Endothelial cell (in vitro differentiated cells): ENCODE measurements at regions not wholly inside any gene's neighbourhood (a gene's known extent, or its start where the extent isn't known, plus 50 kb on each side); places are given as distances from the start of the nearest gene placed in this dataset.
"Not testable (repeated sequence)": the region's sequence is repeated elsewhere in the genome, so short reads cannot be mapped to it uniquely, and the experiment has no call there.

Experiments used
- DNase-seq: peaks from one replicate; pipeline ENCODE4 v3.0.0; 2021; ENCODE audit warnings: low spot score
- H3K27ac Mint-ChIP-seq: one replicate; pipeline ENCODE4 v1.8.0; 2021; ENCODE audit warnings: mixed read lengths, inconsistent platforms; ENCODE audit not compliant: unreplicated experiment
- H3K27me3 Mint-ChIP-seq: one replicate; pipeline ENCODE4 v1.8.0; 2021; ENCODE audit warnings: mild to moderate bottlenecking, moderate library complexity, mixed read lengths, inconsistent platforms; ENCODE audit not compliant: unreplicated experiment
- H3K36me3 Mint-ChIP-seq: one replicate; pipeline ENCODE4 v1.8.0; 2021; ENCODE audit warnings: mild to moderate bottlenecking, low read depth, mixed read lengths, inconsistent platforms; ENCODE audit not compliant: unreplicated experiment
- H3K4me1 Mint-ChIP-seq: one replicate; pipeline ENCODE4 v1.8.0; 2021; ENCODE audit warnings: mild to moderate bottlenecking, mixed read lengths, inconsistent platforms; ENCODE audit not compliant: unreplicated experiment
- H3K4me3 Mint-ChIP-seq: one replicate; pipeline ENCODE4 v1.8.0; 2021; ENCODE audit warnings: mild to moderate bottlenecking, mixed read lengths, inconsistent platforms; ENCODE audit not compliant: unreplicated experiment
- H3K9me3 Mint-ChIP-seq: one replicate; pipeline ENCODE4 v1.8.0; 2021; ENCODE audit warnings: mixed read lengths, inconsistent platforms; ENCODE audit not compliant: unreplicated experiment
- TF ChIP-seq, protein P1 (sequence below): fragments of 200-600 bp; sonication (generic); IDR thresholded peaks from one replicate; pipeline ENCODE4 v1.5.0; 2021; ENCODE audit warnings: antibody characterized with exemption; ENCODE audit not compliant: unreplicated experiment

DNA sequence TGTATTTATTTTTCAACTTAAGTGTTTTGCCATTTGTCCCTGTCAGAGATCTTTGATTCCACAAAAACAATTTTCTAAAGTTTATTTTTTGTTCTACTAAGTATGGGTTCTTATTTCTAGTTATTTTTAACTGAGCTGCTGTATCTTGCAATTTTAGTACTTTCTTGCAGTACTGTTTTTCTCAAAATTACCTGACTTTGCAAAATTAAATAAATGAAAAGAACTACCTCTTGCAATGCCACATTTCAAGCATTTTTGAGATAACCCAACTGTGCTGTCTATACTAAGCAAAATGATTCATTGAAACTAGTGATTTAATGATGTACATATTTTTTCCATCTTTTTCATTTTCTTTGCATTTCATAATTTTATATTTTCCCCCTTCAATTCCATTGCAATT is 71.5 kb upstream of the ADGRL2 start:
- TF ChIP-seq, protein P1, sequence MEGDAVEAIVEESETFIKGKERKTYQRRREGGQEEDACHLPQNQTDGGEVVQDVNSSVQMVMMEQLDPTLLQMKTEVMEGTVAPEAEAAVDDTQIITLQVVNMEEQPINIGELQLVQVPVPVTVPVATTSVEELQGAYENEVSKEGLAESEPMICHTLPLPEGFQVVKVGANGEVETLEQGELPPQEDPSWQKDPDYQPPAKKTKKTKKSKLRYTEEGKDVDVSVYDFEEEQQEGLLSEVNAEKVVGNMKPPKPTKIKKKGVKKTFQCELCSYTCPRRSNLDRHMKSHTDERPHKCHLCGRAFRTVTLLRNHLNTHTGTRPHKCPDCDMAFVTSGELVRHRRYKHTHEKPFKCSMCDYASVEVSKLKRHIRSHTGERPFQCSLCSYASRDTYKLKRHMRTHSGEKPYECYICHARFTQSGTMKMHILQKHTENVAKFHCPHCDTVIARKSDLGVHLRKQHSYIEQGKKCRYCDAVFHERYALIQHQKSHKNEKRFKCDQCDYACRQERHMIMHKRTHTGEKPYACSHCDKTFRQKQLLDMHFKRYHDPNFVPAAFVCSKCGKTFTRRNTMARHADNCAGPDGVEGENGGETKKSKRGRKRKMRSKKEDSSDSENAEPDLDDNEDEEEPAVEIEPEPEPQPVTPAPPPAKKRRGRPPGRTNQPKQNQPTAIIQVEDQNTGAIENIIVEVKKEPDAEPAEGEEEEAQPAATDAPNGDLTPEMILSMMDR: no peak
- Mint-ChIP-seq H3K36me3 (no peaks in the 10 kb centered on the region), H3K9me3 (no peaks in the 10 kb centered on the region), H3K27me3 (no peaks in the 10 kb centered on the region), H3K4me3 (no peak overlapping the region), H3K27ac (no peak overlapping the region), H3K4me1 (no peaks in the 10 kb centered on the region)
- DNase-seq: no peak

DNA sequence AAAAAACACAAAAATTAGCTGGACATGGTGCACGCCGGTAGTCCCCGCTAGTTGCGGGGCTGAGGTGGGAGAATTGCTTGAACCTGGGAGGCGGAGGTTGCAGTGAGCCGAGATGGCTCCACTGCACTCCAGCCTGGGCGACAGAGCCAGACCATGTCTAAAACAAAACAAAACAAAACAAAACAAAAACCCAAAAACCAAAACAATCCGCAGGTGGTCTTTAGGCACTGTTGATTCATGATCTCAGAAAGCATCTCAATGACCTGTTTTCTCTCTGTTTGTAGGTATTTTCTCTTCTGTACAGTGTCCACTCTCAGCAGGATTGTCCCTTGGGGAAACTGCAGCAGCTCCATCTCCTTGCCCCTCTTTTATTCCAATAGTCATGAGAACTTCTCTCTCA is 74.9 kb upstream of the ADGRL2 start:
- no peaks in the 10 kb centered on the region for H3K36me3 Mint-ChIP-seq
- H3K27me3 Mint-ChIP-seq: no peaks in the 10 kb centered on the region
- no peaks in the 10 kb centered on the region for H3K4me1 Mint-ChIP-seq
- no peaks in the 10 kb centered on the region for H3K9me3 Mint-ChIP-seq
- no peak overlapping the region for H3K4me3 Mint-ChIP-seq
- DNase-seq: no peak
- H3K27ac Mint-ChIP-seq: no peak overlapping the region
- TF ChIP-seq, protein P1: no peak

DNA sequence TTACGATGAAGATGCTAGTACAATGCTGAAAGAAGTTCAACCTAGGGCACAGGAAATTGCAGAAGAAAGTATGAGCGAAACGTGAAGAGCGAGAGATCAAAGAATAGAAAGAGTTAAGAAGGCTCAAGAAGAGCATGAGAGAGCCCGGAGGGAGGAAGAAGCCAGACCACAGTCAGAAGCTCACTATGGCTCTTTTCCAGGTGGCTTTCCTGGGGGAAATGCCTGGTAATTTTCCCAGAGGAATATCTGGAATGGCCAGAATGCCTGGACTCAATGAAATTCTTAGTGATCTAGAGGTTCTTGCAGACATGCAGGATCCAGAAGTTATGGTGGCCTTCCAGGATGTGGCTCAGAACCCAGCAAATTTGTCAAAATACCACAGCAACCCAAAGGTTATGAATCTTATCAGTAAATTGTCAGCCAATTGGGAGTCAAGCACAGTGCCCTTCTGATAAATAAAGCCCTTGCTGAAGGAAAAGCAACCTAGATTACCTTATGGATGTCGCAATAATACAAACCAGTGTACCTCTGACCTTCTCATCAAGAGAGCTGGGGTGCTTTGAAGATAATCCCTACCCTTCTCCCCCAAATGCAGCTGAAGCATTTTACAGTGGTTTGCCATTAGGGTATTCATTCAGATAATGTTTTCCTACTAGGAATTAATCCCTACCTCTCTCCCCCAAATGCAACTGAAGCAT is 78.0 kb upstream of the ADGRL2 start:
- H3K4me1 Mint-ChIP-seq, H3K9me3 Mint-ChIP-seq, DNase-seq, H3K27me3 Mint-ChIP-seq, H3K27ac Mint-ChIP-seq, H3K36me3 Mint-ChIP-seq, H3K4me3 Mint-ChIP-seq: not testable (repeated sequence)

DNA sequence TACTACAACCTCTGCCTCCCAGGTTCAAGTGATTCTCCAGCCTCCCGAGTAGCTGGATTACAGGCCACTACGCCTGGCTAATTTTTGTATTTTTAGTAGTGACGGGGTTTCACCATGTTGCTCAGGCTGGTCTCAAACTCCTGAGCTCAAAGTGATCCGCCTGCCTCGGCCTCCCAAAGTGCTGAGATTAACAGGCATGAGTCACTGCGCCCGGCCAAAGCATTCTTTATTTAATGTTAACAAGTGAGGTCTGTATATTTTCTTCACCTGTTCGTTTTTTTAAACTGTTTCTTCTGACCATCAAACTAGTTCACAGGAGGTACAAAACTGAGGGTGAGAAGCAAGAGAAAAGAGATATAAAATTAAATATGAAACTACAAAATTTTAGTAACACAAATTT is 80.5 kb upstream of the ADGRL2 start:
- H3K9me3 Mint-ChIP-seq, H3K36me3 Mint-ChIP-seq, H3K27ac Mint-ChIP-seq, H3K4me3 Mint-ChIP-seq, DNase-seq, H3K27me3 Mint-ChIP-seq, H3K4me1 Mint-ChIP-seq: not testable (repeated sequence)

DNA sequence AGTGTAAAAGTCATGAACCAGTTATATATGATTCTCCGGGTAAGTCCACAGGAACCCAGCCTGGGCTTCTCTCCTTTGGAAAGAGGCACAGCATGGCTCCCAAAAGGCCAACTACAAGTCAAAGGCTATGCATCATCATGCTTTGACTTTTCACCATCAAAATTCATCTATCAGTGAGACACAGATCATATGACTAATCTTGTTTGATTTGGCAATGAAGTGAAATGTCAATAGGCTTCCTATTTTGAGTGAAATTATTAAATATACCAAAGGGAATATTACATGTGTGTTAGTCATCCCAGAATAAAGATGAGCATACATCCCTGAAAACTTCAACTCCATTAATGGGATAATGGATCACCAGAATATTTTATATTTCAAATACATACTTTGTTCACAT is 83.5 kb upstream of the ADGRL2 start:
- Mint-ChIP-seq H3K27me3 (no peaks in the 10 kb centered on the region), H3K4me1 (no peaks in the 10 kb centered on the region), H3K36me3 (no peaks in the 10 kb centered on the region), H3K27ac (no peak overlapping the region), H3K4me3 (no peak overlapping the region), H3K9me3 (no peaks in the 10 kb centered on the region)
- DNase-seq: no peak
- TF ChIP-seq, protein P1: no peak

DNA sequence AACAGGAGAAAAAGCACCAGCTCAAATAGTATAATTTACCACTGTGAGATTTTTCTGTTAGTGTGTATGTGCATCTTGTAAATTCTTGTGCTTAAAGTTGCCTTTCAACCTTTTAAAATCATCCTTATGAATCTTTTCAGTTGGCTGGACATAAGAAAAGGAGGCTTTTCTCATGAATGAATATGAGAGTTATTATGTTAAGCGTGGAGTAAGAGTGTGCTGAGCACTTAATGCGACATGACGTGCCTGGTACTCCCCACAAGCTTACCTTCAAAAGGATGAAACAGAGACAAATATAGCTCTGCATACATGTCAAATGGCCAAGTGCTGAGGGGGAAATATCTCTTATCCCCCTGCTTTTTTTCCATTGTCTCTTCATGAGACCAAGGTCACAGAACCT is 85.3 kb upstream of the ADGRL2 start:
- DNase-seq: no peak
- H3K4me3 Mint-ChIP-seq: no peak overlapping the region
- H3K36me3 Mint-ChIP-seq: no peaks in the 10 kb centered on the region
- no peaks in the 10 kb centered on the region for H3K27me3 Mint-ChIP-seq
- no peaks in the 10 kb centered on the region for H3K9me3 Mint-ChIP-seq
- TF ChIP-seq, protein P1: no peak
- H3K4me1 Mint-ChIP-seq: no peaks in the 10 kb centered on the region
- H3K27ac Mint-ChIP-seq: no peak overlapping the region
